ENCODE measurements at regions not wholly inside any gene's neighbourhood (a gene's known extent, or its start where the extent isn't known, plus 50 kb on each side); places are given as distances from the start of the nearest gene placed in this dataset.

DNA sequence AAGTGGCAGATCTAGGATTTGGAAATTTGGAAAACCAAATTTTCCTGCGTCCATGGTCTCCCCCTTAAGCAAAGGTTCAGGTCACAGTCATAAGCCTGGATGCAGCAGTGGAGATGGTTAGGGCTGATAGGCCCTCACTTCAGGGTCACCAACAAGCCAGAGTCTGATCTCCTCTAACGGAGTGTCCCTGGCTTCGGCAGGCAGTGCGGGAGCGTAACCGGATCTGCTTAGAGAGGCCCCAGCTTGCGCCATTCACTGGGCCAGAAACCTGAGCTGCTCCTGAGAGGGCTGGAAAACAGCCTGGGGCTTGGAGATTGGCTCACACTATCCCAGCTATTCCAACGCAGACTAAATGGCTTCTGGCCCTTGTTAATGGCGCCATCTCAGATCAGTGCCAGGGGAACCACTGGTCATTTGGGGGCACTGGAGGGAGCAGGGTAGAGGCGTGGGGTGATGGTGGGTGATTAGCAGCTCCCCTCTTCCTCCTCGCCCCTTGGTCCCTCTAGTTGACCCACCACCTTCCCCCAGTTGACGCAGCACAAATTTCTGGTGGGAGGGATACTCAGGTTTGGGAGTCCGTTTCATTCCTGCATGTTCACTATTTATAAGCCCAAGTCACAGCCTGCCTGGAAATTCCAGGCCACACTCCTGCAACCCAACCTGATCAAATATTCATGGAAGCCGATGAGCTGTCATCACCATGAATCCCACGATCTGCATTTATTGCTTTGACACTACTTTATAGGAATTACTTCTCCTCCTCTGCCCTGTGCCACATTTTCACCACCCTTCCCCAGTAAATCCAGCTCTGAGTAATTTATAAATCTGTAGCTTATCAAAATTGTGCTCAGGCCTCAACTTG lies 134.6 kb upstream of the CPEB4 start:
- TF ChIP-seq, protein P1, sequence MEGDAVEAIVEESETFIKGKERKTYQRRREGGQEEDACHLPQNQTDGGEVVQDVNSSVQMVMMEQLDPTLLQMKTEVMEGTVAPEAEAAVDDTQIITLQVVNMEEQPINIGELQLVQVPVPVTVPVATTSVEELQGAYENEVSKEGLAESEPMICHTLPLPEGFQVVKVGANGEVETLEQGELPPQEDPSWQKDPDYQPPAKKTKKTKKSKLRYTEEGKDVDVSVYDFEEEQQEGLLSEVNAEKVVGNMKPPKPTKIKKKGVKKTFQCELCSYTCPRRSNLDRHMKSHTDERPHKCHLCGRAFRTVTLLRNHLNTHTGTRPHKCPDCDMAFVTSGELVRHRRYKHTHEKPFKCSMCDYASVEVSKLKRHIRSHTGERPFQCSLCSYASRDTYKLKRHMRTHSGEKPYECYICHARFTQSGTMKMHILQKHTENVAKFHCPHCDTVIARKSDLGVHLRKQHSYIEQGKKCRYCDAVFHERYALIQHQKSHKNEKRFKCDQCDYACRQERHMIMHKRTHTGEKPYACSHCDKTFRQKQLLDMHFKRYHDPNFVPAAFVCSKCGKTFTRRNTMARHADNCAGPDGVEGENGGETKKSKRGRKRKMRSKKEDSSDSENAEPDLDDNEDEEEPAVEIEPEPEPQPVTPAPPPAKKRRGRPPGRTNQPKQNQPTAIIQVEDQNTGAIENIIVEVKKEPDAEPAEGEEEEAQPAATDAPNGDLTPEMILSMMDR (IDR thresholded peaks at IDR 0.05) = no peak
- TF ChIP-seq POLR2A (IDR thresholded peaks at IDR 0.05) = peak in 1 of 2 donors; percentile 31

Measured in heart left ventricle (tissue), 13 donors.